ENCODE measurements at regions not wholly inside any gene's neighbourhood (a gene's known extent, or its start where the extent isn't known, plus 50 kb on each side); places are given as distances from the start of the nearest gene placed in this dataset.

DNA sequence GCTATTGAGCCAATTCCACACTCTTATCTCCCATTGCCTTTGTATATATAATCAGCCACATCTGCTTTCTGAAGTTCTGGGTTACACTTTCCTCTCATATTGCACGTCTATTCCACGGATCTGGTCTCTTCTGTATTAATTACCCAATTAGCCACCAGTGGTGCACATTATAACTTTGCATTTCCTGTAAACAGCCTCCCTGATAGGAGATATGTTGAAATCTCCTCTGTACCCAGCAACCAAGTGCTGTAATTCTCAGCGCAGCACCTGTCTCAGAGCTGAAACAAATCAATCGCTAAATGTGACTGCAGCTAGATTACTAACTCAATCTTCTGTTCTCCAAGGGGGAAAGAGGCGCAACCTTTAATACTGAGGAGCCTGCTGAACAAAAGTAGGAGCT is 326.4 kb downstream of the SLITRK2 start (continued):
- TF ChIP-seq LARP7 (IDR thresholded peaks at IDR 0.05) (no peak), SMAD1 (IDR thresholded peaks at IDR 0.05; ENCODE audit: low read depth, partially characterized antibody) (no peak)

DNA sequence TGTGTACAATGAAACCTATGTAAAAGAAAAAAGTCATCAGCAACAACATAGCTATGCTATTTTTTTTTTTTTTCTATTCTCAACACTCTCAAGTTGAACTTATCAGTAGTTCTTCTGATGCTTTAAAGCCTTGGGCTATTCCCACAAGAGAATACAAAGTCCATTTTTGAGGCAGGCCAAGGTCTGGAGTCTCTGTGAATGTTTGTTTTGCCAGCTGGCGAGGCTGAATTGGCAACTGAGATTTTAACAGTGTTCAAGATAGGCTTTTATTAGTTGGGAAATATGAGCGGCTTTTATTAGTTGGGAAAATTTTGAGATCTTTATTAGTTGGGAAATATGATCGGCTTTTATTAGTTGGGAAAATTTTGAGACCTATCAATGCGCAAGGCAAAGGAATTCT is 336.6 kb downstream of the SLITRK2 start:
- Histone ChIP-seq H3K4me3 (no peak overlapping the region), H3K4me2 (ENCODE audit: control insufficient read depth, insufficient read depth) (no peak overlapping the region), H3K27me3 (replicated peaks in 1 of 2; ENCODE audit: control insufficient read depth in 2 of 2, insufficient read depth in 2 of 2, low read length in 1 of 2) (no peaks in the 10 kb centered on the region), H4K20me1 (ENCODE audit: control insufficient read depth, insufficient read depth) (no peaks in the 10 kb centered on the region), H3K4me1 (ENCODE audit: control insufficient read depth, insufficient read depth, low read length) (no peaks in the 10 kb centered on the region), H2AFZ (ENCODE audit: control insufficient read depth, low read depth, low read length) (no peak overlapping the region), H3K9ac (ENCODE audit: control insufficient read depth, insufficient read depth, low read length) (no peak overlapping the region), H3K27ac (ENCODE audit: control insufficient read depth, insufficient read depth) (no peak overlapping the region), H3K9me3 (replicated peaks; ENCODE audit: control insufficient read depth, insufficient read depth, low read length) (no peaks in the 10 kb centered on the region), H3K36me3 (ENCODE audit: control insufficient read depth in 2 of 2, insufficient read depth in 2 of 2, low read length in 1 of 2) (no peaks in the 10 kb centered on the region), H3K79me2 (ENCODE audit: control insufficient read depth, insufficient read depth, low read length) (no peaks in the 10 kb centered on the region)
- BruUV-seq (replicated peaks): no TSS peak
- in situ Hi-C loops (cut with MboI) (no loop called here), intact Hi-C loops (cut with micrococcal nuclease; ENCODE audit: unreplicated experiment) (no loop called here)
- SMC1A ChIA-PET (ENCODE audit: uncharacterized antibody, unreplicated experiment): no interaction called here
- CTCF ChIA-PET: interaction anchor here (1.0 kb wide), 1 partner anchor 9 kb away, joined by 3 read pairs; no protein-coding TSS in a partner anchor
- POLR2A ChIA-PET: no interaction called here
- no peak for FAIRE-seq
- TF ChIP-seq TCF7 (IDR thresholded peaks at IDR 0.05; ENCODE audit: borderline replicate concordance): no peak
- no peak for TF ChIP-seq BHLHE40 (IDR thresholded peaks at IDR 0.05; ENCODE audit: borderline replicate concordance in 1 of 2, low read depth in 2 of 2, low read length in 1 of 2)
- 64% methylated on average over 4 of the region's 4 CpGs for WGBS (ENCODE audit: insufficient coverage, insufficient replicate concordance, low lambda C conversion rate, missing lambda C conversion rate)
- no peak for ATAC-seq
- DNase-seq (ENCODE audit: low read depth, low spot score): no peak
- RAD21 ChIA-PET (ENCODE audit: unreplicated experiment): no interaction called here

GRCh38 chrX:146160443-146161203 is 343.0 kb downstream of the SLITRK2 start:
- Histone ChIP-seq H4K20me1 (ENCODE audit: control insufficient read depth, insufficient read depth) (no peaks in the 10 kb centered on the region), H3K36me3 (ENCODE audit: control insufficient read depth in 2 of 2, insufficient read depth in 2 of 2, low read length in 1 of 2) (no peaks in the 10 kb centered on the region), H2AFZ (ENCODE audit: control insufficient read depth, low read depth, low read length) (no peak overlapping the region), H3K9ac (ENCODE audit: control insufficient read depth, insufficient read depth, low read length) (no peak overlapping the region), H3K79me2 (ENCODE audit: control insufficient read depth, insufficient read depth, low read length) (no peaks in the 10 kb centered on the region), H3K9me3 (replicated peaks; ENCODE audit: control insufficient read depth, insufficient read depth, low read length) (no peaks in the 10 kb centered on the region), H3K4me3 (no peak overlapping the region), H3K4me2 (ENCODE audit: control insufficient read depth, insufficient read depth) (no peak overlapping the region), H3K27ac (ENCODE audit: control insufficient read depth, insufficient read depth) (no peak overlapping the region), H3K4me1 (ENCODE audit: control insufficient read depth, insufficient read depth, low read length) (no peaks in the 10 kb centered on the region), H3K27me3 (replicated peaks in 1 of 2; ENCODE audit: control insufficient read depth in 2 of 2, insufficient read depth in 2 of 2, low read length in 1 of 2) (no peaks in the 10 kb centered on the region)
- TF ChIP-seq PAX8 (IDR thresholded peaks at IDR 0.05): no peak
- no peak for TF ChIP-seq HDAC2 (IDR thresholded peaks at IDR 0.05)
- no peak for TF ChIP-seq TCF12 (IDR thresholded peaks at IDR 0.05; ENCODE audit: low read depth, low read length)
- no peak for TF ChIP-seq YY1 (IDR thresholded peaks at IDR 0.05; ENCODE audit: low read depth, low read length)
- TF ChIP-seq DPF2 (IDR thresholded peaks at IDR 0.05): no peak
- no peak for TF ChIP-seq RBBP5 (conservative IDR thresholded peaks at IDR 0.05)
- no peak for TF ChIP-seq JUNB (IDR thresholded peaks at IDR 0.05)
- TF ChIP-seq NFYA (IDR thresholded peaks at IDR 0.05; ENCODE audit: borderline replicate concordance, low read depth, low read length): no peak
- no peak for TF ChIP-seq GABPA (IDR thresholded peaks at IDR 0.05; ENCODE audit: low read depth)
- no TSS peak for BruUV-seq (replicated peaks)
- ChIA-PET RAD21 (ENCODE audit: unreplicated experiment) (no interaction called here), SMC1A (ENCODE audit: uncharacterized antibody, unreplicated experiment) (no interaction called here), CTCF (no interaction called here), POLR2A (no interaction called here)
- no peak for DNase-seq (ENCODE audit: low read depth, low spot score)
- ATAC-seq: no peak
- FAIRE-seq: no peak
- in situ Hi-C loops (cut with MboI): no loop called here
- intact Hi-C loops (cut with micrococcal nuclease; ENCODE audit: unreplicated experiment): no loop called here
